ENCODE measurements at regions not wholly inside any gene's neighbourhood (a gene's known extent, or its start where the extent isn't known, plus 50 kb on each side); places are given as distances from the start of the nearest gene placed in this dataset.

- Histone ChIP-seq H3K27ac (no peak overlapping the region), H3K4me3 (ENCODE audit: low read depth in 1 of 2, low read length in 1 of 2) (no peak overlapping the region), H3K36me3 (no peaks in the 10 kb centered on the region), H3K9me3 (no peaks in the 10 kb centered on the region), H3K27me3 (peaks cover 43% of the 10 kb centered on the region), H3K4me1 (ENCODE audit: control insufficient read depth in 1 of 2, insufficient read depth in 1 of 2, low read depth in 1 of 2, low read length in 1 of 2) (no peaks in the 10 kb centered on the region)
- TF ChIP-seq, protein P1, sequence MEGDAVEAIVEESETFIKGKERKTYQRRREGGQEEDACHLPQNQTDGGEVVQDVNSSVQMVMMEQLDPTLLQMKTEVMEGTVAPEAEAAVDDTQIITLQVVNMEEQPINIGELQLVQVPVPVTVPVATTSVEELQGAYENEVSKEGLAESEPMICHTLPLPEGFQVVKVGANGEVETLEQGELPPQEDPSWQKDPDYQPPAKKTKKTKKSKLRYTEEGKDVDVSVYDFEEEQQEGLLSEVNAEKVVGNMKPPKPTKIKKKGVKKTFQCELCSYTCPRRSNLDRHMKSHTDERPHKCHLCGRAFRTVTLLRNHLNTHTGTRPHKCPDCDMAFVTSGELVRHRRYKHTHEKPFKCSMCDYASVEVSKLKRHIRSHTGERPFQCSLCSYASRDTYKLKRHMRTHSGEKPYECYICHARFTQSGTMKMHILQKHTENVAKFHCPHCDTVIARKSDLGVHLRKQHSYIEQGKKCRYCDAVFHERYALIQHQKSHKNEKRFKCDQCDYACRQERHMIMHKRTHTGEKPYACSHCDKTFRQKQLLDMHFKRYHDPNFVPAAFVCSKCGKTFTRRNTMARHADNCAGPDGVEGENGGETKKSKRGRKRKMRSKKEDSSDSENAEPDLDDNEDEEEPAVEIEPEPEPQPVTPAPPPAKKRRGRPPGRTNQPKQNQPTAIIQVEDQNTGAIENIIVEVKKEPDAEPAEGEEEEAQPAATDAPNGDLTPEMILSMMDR (IDR thresholded peaks at IDR 0.05), result no peak
Observed at GRCh38 chr22:27148886-27149470, 491.6 kb downstream of the MIAT start.

DNA sequence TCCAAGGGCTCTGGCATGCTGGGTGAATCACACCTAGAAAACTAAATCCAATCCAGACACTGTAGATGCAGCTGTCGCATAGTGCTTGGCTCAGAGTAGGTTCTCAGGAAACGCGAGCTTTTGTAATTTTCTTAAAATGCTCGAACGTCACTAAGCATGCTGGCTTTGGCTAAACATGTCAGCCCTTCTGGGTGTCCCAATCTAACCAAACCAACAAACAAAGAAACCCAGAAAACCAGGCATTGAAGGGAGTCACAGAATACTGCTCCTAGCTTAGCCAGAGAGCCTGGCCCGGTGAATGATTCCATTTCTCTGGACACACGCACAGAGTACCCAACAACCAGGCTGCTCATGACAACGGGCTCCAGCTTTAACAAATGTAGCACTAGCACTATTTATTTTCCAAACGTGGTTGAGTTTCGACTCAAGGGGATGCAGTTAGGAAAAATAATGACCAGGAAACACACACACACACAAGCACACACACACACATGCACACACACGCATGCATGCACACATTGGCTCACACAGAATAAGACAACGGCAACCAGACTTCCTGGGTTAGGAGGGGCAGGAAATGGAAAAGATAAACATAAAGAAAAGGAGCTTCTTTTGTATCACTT is 492.6 kb downstream of the MIAT start:
- no peak overlapping the region for H3K4me3 ChIP-seq (ENCODE audit: low read depth in 1 of 2, low read length in 1 of 2)
- TF ChIP-seq, protein P1 (IDR thresholded peaks at IDR 0.05), result no peak
- no peaks in the 10 kb centered on the region for H3K36me3 ChIP-seq
- no peak overlapping the region for H3K27ac ChIP-seq
- peaks cover 53% of the 10 kb centered on the region for H3K27me3 ChIP-seq
- no peaks in the 10 kb centered on the region for H3K9me3 ChIP-seq
- H3K4me1 ChIP-seq (ENCODE audit: control insufficient read depth in 1 of 2, insufficient read depth in 1 of 2, low read depth in 1 of 2, low read length in 1 of 2), result no peaks in the 10 kb centered on the region

- H3K4me1 ChIP-seq (ENCODE audit: control insufficient read depth in 1 of 2, insufficient read depth in 1 of 2, low read depth in 1 of 2, low read length in 1 of 2), result no peaks in the 10 kb centered on the region
- TF ChIP-seq, protein P1 (IDR thresholded peaks at IDR 0.05), result no peak
- H3K4me3 ChIP-seq (ENCODE audit: low read depth in 1 of 2, low read length in 1 of 2), result no peak overlapping the region
- H3K27ac ChIP-seq, result no peak overlapping the region
- H3K9me3 ChIP-seq, result no peaks in the 10 kb centered on the region
- no peaks in the 10 kb centered on the region for H3K36me3 ChIP-seq
- peaks cover 53% of the 10 kb centered on the region for H3K27me3 ChIP-seq
Observed at GRCh38 chr22:27150544-27150941, 493.2 kb downstream of the MIAT start.

DNA sequence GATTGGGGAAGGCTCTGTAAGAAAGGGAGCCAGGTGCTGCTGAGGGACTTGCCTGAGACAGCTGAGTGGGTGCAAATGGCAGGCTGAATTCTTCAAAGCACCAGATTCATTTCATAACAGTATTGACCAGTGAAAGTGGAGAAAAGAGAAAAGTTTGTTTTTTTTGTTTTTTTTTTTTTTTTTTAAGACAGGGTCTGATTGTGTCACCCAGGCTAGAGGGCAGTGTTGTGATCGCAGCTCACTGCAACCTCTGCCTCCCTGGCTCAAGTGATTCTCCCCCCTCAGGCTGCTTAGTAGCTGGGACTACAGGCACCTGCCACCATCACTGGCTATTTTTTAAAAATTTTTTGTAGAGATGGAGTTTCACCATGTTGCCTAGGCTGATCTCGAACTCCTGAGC is 494.0 kb downstream of the MIAT start:
- TF ChIP-seq, protein P1 (IDR thresholded peaks at IDR 0.05), result no peak
- Histone ChIP-seq H3K36me3 (no peaks in the 10 kb centered on the region), H3K4me1 (ENCODE audit: control insufficient read depth in 1 of 2, insufficient read depth in 1 of 2, low read depth in 1 of 2, low read length in 1 of 2) (no peaks in the 10 kb centered on the region), H3K9me3 (no peaks in the 10 kb centered on the region), H3K4me3 (ENCODE audit: low read depth in 1 of 2, low read length in 1 of 2) (no peak overlapping the region), H3K27me3 (peaks cover 53% of the 10 kb centered on the region), H3K27ac (no peak overlapping the region)

GRCh38 chr22:27152033-27152432 is 494.6 kb downstream of the MIAT start:
- Histone ChIP-seq H3K9me3 (no peaks in the 10 kb centered on the region), H3K27ac (no peak overlapping the region), H3K4me3 (ENCODE audit: low read depth in 1 of 2, low read length in 1 of 2) (no peak overlapping the region), H3K27me3 (peaks cover 51% of the 10 kb centered on the region), H3K4me1 (ENCODE audit: control insufficient read depth in 1 of 2, insufficient read depth in 1 of 2, low read depth in 1 of 2, low read length in 1 of 2) (no peaks in the 10 kb centered on the region), H3K36me3 (no peaks in the 10 kb centered on the region)
- TF ChIP-seq, protein P1 (IDR thresholded peaks at IDR 0.05), result no peak
